ENCODE measurements at regions not wholly inside any gene's neighbourhood (a gene's known extent, or its start where the extent isn't known, plus 50 kb on each side); places are given as distances from the start of the nearest gene placed in this dataset.

DNA sequence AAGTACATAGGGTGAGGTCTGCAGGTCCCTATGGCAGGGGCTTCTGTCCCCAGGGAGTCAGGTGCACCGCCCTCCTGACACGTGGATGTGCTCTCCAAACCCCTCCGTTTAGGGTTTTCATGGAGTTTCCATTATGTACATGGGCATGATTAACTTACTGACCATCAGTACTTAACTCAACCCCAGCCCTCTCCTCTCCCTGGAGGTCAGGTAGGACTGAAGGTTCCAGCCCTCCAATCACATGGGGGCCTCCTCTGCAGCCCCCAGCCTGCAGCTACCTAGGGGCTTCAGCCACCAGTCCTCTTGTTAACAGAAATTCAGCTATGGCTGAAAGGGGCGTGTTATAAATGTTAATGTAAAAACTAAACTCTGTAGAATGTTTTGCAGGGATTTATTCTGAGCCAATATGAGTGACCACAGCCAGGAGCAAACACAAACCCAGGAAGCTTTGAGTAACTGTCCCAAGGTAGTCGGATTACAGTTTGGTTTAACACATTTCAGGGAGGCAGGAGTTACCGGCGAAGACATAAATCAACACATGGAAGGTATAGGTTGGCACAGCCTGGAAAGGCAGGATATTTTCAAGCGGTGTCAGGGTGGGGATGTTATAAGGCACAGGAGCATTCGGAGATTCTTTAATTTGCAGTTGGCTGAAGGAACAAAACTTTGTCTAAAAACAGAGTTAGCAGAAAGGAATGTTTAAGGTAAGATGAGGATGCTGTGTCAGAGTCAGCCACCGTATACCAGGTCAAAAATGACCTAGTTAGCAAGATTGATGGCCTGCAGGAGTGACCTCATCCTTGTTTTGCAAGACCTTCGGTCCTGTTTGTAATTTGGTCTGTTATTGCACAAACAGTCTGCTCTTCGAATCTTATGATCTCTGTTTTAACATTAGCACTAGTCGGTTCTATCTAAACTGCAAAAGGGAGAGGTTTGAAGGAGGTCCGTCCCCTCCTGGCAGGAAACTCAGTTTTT, 75.2 kb downstream of the TNFAIP2 start:
- no peak overlapping the region for H2AFZ ChIP-seq (ENCODE audit: low read depth, low read length)
- no peaks in the 10 kb centered on the region for H3K36me3 ChIP-seq (ENCODE audit: control insufficient read depth in 2 of 2, extremely low read depth in 1 of 2, insufficient read depth in 2 of 2, low read length in 2 of 2)
- H3K4me3 ChIP-seq (replicated peaks in 1 of 3; ENCODE audit: insufficient read depth in 1 of 3, low read depth in 1 of 3, low read length in 3 of 3), result no peak overlapping the region
- no peaks in the 10 kb centered on the region for H3K4me1 ChIP-seq (ENCODE audit: control insufficient read depth, extremely low read depth, insufficient read depth, low read length)
- no peak overlapping the region for H3K27ac ChIP-seq (ENCODE audit: insufficient read depth, low read depth, low read length)
- no peaks in the 10 kb centered on the region for H3K27me3 ChIP-seq (ENCODE audit: control insufficient read depth in 2 of 2, insufficient read depth in 2 of 2, low read length in 2 of 2)
- TF ChIP-seq GATA2 (IDR thresholded peaks at IDR 0.05; ENCODE audit: insufficient read depth, insufficient read length, low read depth, low read length) (no peak), FOS (IDR thresholded peaks at IDR 0.05; ENCODE audit: borderline replicate concordance, insufficient read depth, low read length) (no peak), MYC (IDR thresholded peaks at IDR 0.05; ENCODE audit: low read depth, low read length) (no peak), POLR2A (IDR thresholded peaks at IDR 0.05; ENCODE audit: low read depth, low read length) (no peak), EZH2 (IDR thresholded peaks at IDR 0.05; ENCODE audit: borderline replicate concordance, low read depth, low read length, severe bottlenecking) (no peak), POLR2AphosphoS5 (IDR thresholded peaks at IDR 0.05; ENCODE audit: insufficient read depth, low read depth, low read length) (no peak)
- TF ChIP-seq, protein P1, sequence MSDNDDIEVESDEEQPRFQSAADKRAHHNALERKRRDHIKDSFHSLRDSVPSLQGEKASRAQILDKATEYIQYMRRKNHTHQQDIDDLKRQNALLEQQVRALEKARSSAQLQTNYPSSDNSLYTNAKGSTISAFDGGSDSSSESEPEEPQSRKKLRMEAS (IDR thresholded peaks at IDR 0.05; ENCODE audit: insufficient read depth, insufficient read length), result no peak
- no peak overlapping the region for H3K9ac ChIP-seq (replicated peaks; ENCODE audit: extremely low read depth, insufficient read depth, low read length)
- no peaks in the 10 kb centered on the region for H3K9me1 ChIP-seq (replicated peaks; ENCODE audit: control insufficient read depth, extremely low read depth, insufficient read depth, low read length)
- no peaks in the 10 kb centered on the region for H4K20me1 ChIP-seq (replicated peaks; ENCODE audit: control insufficient read depth, extremely low read depth, insufficient read depth, low read length)
- no peaks in the 10 kb centered on the region for H3K9me3 ChIP-seq (replicated peaks; ENCODE audit: control insufficient read depth, insufficient read depth, low read length)
- intact Hi-C loops (cut with micrococcal nuclease), result no loop called here
- CTCF ChIA-PET, result no interaction called here
- H3K4me2 ChIP-seq (ENCODE audit: insufficient read depth, low read length), result no peak overlapping the region
- no peak for DNase-seq (ENCODE audit: low read depth, low spot score)
- no peaks in the 10 kb centered on the region for H3K79me2 ChIP-seq (ENCODE audit: control insufficient read depth, insufficient read depth, low read length)
- BruUV-seq (replicated peaks), result no TSS peak
- dilution Hi-C loops (cut with MboI; ENCODE audit: extremely low pct_ligation_motif_present, low sequenced_read_pairs), result no loop called here
- POLR2A ChIA-PET, result no interaction called here
- no peak for FAIRE-seq

- intact Hi-C loops (cut with micrococcal nuclease), result no loop called here
- no peaks in the 10 kb centered on the region for H3K27me3 ChIP-seq (ENCODE audit: control insufficient read depth in 2 of 2, insufficient read depth in 2 of 2, low read length in 2 of 2)
- H3K79me2 ChIP-seq (ENCODE audit: control insufficient read depth, insufficient read depth, low read length), result no peaks in the 10 kb centered on the region
- no peak overlapping the region for H3K4me3 ChIP-seq (replicated peaks in 1 of 3; ENCODE audit: insufficient read depth in 1 of 3, low read depth in 1 of 3, low read length in 3 of 3)
- H3K4me1 ChIP-seq (ENCODE audit: control insufficient read depth, extremely low read depth, insufficient read depth, low read length), result no peaks in the 10 kb centered on the region
- H3K9me1 ChIP-seq (replicated peaks; ENCODE audit: control insufficient read depth, extremely low read depth, insufficient read depth, low read length), result no peaks in the 10 kb centered on the region
- FAIRE-seq (no peak), DNase-seq (ENCODE audit: low read depth, low spot score) (no peak)
- no peak overlapping the region for H3K9ac ChIP-seq (replicated peaks; ENCODE audit: extremely low read depth, insufficient read depth, low read length)
- dilution Hi-C loops (cut with MboI; ENCODE audit: extremely low pct_ligation_motif_present, low sequenced_read_pairs), result no loop called here
- ChIA-PET POLR2A (no interaction called here), CTCF (no interaction called here)
- no peaks in the 10 kb centered on the region for H3K36me3 ChIP-seq (ENCODE audit: control insufficient read depth in 2 of 2, extremely low read depth in 1 of 2, insufficient read depth in 2 of 2, low read length in 2 of 2)
- H2AFZ ChIP-seq (ENCODE audit: low read depth, low read length), result no peak overlapping the region
- no peaks in the 10 kb centered on the region for H4K20me1 ChIP-seq (replicated peaks; ENCODE audit: control insufficient read depth, extremely low read depth, insufficient read depth, low read length)
- no TSS peak for BruUV-seq (replicated peaks)
- H3K9me3 ChIP-seq (replicated peaks; ENCODE audit: control insufficient read depth, insufficient read depth, low read length), result no peaks in the 10 kb centered on the region
- H3K4me2 ChIP-seq (ENCODE audit: insufficient read depth, low read length), result no peak overlapping the region
- TF ChIP-seq MYC (IDR thresholded peaks at IDR 0.05; ENCODE audit: low read depth, low read length) (no peak), GATA2 (IDR thresholded peaks at IDR 0.05; ENCODE audit: insufficient read depth, insufficient read length, low read depth, low read length) (no peak), CTCF (IDR thresholded peaks at IDR 0.05; ENCODE audit: extremely low read depth in 1 of 2, insufficient read depth in 1 of 2, low read depth in 1 of 2, low read length in 2 of 2) (no peak), FOS (IDR thresholded peaks at IDR 0.05; ENCODE audit: borderline replicate concordance, insufficient read depth, low read length) (no peak), POLR2A (IDR thresholded peaks at IDR 0.05; ENCODE audit: low read depth, low read length) (no peak), POLR2AphosphoS5 (IDR thresholded peaks at IDR 0.05; ENCODE audit: insufficient read depth, low read depth, low read length) (no peak), JUN (IDR thresholded peaks at IDR 0.05; ENCODE audit: borderline replicate concordance, insufficient read depth, insufficient read length, low read depth) (no peak), EZH2 (IDR thresholded peaks at IDR 0.05; ENCODE audit: borderline replicate concordance, low read depth, low read length, severe bottlenecking) (no peak)
- TF ChIP-seq, protein P1 (IDR thresholded peaks at IDR 0.05; ENCODE audit: insufficient read depth, insufficient read length), result no peak
- no peak overlapping the region for H3K27ac ChIP-seq (ENCODE audit: insufficient read depth, low read depth, low read length)
Measured at GRCh38 chr14:103199124-103199523, 75.9 kb downstream of the TNFAIP2 start.

Measured in endothelial cell of umbilical vein (primary cell).